Stimulated activated CD4-positive, alpha-beta T cell treated with anti-CD3 and anti-CD28 coated beads, Interleukin-4, amount 100 ng/mL, for 24 hours (primary cell): ENCODE measurements at regions not wholly inside any gene's neighbourhood (a gene's known extent, or its start where the extent isn't known, plus 50 kb on each side); places are given as distances from the start of the nearest gene placed in this dataset.

ENCODE experiments used
- DNase-seq: peaks from one replicate; pipeline ENCODE4 v3.0.0-alpha.2; 2020

DNA sequence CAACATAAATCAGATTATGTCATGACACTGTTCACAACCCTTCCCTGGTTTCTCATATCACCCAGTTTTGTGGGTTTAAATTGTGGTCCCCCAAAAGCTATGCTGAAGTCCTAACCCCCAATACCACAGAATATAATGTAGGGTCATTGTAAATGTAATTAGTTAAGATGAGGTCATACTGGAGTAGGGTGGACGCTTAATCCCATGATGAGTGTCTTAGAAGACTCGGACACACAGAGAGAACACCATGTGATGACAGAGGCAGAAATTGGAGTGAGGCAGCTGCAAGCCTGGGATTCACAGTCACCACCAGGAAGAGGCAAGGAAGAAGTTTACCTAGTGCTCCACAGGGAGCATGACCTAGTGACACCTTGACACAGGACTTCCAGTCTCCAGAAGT lies 197.8 kb downstream of the SALL1 start:
- DNase-seq, result no peak

DNA sequence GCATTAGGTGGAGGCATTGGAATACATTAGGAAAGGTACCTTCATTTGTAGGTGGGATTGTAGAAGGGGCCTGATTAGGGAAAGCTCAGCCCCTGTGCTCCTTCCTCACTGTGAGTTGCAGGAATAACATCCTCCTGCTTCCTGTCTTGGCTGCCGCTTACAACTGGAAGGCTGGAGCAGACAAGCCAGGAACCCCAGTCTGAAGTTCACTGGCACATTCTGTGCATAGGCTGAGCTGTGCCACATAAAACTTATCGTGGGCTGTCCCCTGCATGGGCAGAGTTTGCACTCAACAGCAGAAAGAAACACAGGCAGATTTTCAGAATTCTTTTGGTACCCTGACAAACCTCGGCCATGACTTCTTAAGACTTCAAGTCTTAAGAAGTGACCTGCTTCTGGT lies 200.1 kb downstream of the SALL1 start:
- DNase-seq, result no peak

DNA sequence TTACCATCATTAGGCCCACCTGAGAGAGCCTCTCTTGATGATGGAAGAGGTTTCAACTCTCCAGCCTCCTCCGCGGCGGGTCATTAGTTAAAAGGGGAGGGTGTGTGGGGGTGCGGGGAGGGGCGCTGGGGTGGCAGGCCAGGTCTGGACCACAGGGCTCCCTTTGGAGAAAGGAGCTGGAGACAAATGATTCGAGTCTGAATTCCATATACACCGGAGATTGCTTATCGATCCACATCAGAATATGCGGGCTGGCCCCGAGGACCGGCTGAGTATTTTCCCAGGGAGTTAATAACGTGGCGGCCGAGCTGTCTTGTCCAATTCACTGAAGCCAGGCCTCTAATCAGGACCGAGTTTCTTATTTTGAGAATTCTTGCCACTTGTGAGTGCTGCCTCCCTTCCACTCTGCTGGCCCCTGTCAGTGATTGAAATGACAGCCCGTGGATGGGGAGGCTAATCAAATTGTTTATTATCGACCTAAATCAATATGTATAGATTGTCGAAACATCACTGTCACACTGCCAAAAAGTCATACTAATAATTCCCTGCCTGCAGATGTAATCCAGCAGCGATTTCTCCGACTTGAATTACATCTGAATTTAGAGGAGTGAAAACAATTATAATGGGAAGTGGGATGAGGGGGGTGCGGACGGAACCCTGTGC lies 202.7 kb downstream of the SALL1 start:
- DNase-seq, result no peak

DNA sequence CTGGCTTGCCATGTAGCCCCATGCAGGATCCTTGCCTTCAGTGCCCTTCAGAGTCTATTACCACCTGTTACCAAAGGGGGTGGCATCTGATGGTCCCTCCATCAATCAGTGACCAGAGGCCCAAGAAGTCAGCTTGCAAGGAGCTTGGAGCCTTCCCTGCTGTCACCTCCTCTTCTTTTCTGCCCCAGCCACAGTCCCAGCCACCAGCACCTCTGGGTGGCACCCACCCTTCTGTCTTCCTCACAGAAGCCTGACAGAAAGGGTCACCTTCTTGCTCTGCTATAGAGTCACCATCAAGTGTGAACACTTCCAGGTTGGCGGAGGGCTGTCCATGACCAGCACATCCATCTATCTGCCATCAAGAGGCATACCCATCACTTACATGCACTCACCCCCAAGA lies 203.2 kb downstream of the SALL1 start:
- no peak for DNase-seq

- no peak for DNase-seq
Observed at GRCh38 chr16:50946606-50947005, 204.5 kb downstream of the SALL1 start.

- DNase-seq, result no peak
Observed at GRCh38 chr16:50946098-50946497, 204.2 kb downstream of the CYLD start.

GRCh38 chr16:50945171-50945570 lies 203.3 kb downstream of the CYLD start:
- no peak for DNase-seq

DNA sequence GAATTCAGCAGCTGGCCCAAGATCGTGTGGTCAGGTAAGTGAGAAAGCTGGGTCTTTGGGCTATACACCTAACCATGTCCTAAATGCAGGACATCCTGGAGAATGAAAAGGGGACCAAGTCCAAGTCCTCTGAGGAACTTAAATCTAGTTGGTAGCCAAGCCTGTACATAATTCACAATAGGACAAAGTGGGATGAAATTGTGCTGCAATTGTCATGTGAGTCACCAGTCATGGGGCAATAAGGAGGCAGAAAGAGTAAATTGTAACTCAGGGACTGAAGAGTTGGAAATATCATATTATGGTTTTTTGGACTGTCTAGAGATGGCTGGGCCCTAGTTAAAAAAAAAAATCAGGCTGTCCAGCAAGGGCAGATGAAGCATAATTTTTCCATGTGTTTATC lies 202.6 kb downstream of the CYLD start:
- no peak for DNase-seq

GRCh38 chr16:50944033-50944432 lies 202.1 kb downstream of the CYLD start:
- DNase-seq, result no peak

GRCh38 chr16:50942143-50942542 lies 200.3 kb downstream of the CYLD start:
- DNase-seq, result no peak

DNA sequence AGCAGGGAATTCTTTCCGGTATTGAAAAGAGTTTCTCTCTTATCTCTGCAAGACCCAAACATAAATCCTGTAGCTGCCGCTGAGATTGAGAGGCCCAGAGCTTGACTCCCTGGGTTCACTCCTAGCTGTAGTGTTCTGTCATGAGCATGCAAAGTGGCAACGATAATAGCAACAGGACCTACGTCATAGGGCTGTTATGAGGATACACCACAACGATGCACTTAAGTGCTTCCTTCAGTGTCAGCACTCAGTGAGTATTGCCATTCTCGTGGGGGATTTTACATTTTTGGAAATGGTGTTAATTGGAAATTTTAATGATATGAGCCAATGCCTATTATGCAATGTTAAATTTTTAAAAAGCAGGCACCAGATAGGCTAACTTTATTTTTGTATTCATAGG lies 199.8 kb downstream of the CYLD start:
- no peak for DNase-seq

DNA sequence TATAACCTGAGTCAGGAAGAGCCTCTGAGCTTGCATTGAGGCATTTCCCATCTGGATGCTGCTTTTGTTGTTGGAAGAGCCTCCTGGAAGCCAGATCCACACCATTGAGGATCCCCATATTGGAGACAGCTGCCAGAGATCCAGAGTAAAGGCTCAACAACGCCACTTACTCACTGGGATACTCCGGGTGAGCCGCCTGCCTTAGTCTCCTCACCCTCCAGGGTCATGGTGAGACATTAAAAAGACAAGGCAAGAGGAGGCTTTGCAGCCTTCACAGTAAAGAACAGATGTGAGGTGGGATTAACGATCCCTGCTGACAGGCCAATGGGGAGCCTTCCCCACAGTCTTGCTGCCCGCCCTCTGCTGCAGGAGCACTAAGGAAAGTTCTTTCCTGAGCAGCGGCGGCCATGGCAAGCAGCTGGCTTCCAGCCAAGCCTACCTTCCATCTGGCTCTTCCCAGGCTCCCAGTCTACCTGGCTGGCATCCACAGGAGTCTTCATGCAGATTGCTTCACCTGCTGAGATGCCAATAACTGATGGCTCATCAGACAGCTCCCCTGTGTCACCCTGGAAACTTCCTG lies 198.5 kb downstream of the CYLD start:
- no peak for DNase-seq

DNA sequence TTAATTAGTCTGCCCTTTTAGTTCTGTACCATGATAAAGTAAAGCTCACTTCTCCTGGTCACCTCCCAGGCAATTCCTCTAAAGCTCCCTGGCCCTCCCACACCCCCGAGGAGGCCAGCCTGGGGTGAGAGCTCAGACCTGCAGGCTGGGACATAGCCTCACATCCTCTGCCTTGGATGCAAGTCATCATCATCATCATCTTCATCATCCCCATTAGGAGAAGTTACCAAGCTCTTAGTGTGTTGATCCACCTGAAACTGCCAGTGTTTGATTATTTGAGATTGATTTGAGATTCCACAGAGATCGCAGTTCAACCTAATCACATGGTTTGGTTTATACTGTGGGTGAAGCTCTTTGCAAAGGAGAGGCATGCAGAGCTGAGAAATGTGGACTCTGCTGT lies 197.5 kb downstream of the CYLD start:
- DNase-seq, result no peak

GRCh38 chr16:50938932-50939331 lies 197.0 kb downstream of the CYLD start:
- no peak for DNase-seq

- DNase-seq, result no peak
Observed at GRCh38 chr16:50933262-50933661, 191.4 kb downstream of the CYLD start.

- no peak for DNase-seq
Observed at GRCh38 chr16:50932348-50932935, 190.6 kb downstream of the CYLD start.

- DNase-seq, result no peak
Observed at GRCh38 chr16:50928065-50928464, 186.2 kb downstream of the CYLD start.

GRCh38 chr16:50925758-50926357 lies 184.0 kb downstream of the CYLD start:
- no peak for DNase-seq

DNA sequence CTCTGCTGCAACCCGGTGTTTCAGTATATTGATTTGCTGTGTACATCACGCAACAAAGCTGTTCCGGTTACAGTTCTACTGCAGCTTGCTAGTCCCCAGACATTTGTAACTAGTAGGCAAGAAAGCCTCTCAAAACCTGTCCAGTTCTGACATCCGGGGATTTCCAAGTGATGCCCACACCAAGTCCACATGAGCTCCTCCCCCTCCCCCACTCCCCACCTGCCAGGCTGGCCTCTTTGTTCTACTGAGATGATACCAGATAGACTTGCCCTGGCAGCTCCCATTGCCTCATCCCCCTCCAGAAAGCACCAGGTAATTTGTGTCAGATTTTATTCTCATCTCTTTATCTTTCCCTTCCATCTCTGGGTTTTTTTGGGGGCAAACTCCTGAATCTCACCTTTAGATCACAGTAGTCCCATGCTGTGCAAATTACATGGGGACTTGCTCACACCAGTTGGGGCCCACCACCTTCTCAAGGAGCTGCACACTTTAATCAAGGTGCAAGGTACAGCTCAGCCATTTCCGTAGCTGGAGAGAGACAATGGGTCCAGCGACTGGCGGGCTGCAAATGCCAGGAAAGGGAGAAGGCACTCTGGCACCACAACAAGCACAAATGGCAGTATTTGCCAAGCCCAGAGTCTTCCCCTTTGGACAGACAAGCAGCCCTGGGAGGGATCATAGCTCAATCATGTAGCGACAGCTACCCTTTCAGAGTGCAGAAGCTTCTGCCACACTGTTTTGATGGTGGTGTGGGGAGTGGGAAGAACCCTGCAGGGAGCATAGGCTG lies 183.1 kb downstream of the CYLD start:
- no peak for DNase-seq

GRCh38 chr16:50917950-50918703 lies 176.2 kb downstream of the CYLD start:
- DNase-seq, result no peak

DNA sequence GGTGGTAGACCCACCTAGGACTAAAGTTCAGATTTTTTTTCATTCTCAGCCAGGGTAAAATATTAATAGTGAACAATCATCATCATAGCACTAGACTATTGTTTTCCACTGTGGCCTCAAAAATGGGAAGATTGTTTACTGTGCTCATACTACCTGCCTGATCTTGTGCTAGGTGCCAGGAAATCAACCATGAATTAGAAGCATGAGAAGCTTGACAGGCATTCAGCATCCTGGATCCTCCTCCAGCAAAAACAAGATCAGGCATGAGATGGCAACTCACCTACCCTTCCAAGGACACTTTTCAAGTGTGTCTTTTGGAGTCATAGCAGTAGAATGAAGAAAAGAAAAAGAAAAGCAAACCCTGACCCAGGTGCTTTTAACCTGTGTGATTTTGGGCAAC lies 174.2 kb downstream of the CYLD start:
- DNase-seq, result no peak

- no peak for DNase-seq
Observed at GRCh38 chr16:50915120-50915519, 173.2 kb downstream of the CYLD start.

DNA sequence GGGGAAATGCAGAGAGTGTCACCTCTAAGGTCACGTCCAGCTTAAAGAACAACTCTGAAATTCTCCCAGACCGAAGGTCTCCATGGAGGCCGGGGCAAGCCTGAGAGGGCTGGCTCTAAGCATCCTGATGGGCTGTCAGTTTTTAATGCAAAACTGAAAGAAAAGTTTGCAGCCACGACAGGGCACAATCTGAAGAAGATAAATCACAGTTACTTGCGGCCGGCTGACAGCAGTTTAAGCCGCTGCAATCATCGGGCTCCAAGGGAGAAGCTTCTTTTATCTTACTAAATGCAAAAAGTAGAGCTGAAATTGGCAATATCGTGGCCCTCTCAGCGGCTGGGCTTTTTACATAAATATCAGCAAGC lies 168.8 kb downstream of the CYLD start:
- DNase-seq, result no peak
